DMS 273 (cell line): ENCODE measurements at regions not wholly inside any gene's neighbourhood (a gene's known extent, or its start where the extent isn't known, plus 50 kb on each side); places are given as distances from the start of the nearest gene placed in this dataset.

Experiments used
- DNase-seq: peaks from one replicate; lab custom pipeline; 2025; ENCODE audit not compliant: unreplicated experiment; lab: John Stamatoyannopoulos, UW

DNA sequence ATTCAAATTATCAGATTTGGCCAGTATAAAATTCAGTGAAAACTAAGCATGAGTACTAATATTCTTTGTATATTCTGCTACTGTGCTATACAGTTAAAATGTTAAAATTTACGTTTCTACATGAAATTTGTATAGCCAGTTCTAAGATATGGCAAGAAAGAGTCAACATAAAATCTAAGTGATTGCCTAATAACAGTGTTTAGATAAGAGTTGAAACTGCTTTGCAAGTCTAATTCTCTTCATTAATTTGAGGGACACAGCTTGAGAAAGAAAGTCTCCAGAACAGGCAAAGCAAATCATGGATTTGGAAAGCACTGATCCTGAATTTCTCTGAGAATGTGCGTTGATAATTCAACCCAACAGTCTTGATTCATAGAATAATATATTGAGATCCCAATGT is 630.9 kb upstream of the USP24 start:
- DNase-seq = no peak

DNA sequence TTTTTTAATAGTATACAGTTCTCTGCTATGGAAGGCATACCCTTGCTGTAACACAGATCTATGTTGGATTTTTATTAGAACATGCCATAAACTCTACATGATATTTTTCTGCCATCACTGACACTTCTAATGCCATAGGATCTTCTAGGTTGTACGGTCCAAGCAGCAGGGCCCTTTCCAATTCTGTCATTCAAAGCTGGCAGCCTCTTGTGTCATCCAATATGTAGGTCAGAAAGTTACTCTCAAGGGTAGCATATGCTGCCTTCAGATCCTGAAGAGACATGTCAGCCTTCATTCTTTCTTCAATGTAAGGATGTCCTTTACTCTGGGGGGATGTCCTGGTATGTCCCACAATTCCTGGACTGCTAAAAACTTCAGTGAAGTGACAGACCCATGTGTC is 629.2 kb upstream of the USP24 start:
- DNase-seq = no peak

DNA sequence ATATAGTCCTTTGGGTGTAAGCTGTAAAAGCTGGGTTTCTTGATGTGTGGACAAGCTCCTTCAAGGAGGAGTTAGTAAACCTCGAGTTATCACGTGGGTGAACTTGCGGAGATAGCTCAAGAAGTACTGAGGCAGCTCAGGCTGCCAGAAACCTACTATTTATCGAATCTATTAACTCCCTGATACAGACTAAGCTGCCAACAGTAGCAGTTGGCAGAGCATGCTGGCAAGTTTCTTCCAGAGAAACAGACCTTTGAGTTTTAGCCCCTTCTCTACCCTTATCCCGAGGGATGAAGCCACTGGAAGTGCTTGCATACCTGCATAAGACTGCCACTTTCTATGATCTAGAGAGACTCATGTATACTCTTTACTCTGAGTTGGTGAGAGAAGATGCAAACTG is 624.5 kb upstream of the USP24 start:
- DNase-seq = no peak

DNA sequence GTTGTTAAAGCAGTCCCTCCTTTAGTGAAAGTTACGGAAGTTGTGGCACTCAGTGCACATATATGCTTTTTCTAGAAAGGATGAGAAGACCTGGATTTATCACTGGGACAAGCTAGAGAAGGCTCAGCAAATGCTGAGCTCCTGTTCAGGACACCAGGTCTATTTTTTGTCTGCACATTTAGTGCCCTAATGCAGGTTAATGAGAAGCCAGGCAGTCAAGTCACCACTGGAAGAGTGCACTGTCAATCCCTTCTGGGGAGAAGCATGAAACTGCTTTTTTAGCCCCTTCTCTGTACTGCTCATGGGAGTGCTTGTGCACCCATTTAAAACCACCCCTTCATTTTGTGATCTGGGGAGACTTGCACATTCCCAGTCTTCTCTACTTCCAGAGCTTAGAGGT is 624.1 kb upstream of the USP24 start:
- DNase-seq = no peak

DNA sequence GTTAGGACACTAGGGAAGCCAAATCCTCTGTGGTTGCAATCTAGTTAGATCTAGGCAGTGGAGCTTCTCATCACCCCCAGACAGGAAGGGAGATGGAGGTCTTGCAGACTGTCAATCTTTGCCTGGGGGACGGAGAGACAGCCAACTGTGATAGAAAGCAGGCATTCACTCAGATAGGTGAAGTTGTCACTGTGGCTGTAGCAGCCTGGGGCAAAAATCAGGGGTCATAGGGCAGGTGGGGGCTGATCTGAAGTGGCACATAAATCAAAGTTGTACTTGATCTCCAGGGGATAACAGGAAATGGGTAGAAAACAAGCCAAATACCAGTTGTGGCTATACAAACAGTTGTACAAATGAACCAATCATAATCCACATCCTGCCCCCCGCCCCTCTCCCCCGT is 620.9 kb upstream of the USP24 start:
- DNase-seq = no peak

DNA sequence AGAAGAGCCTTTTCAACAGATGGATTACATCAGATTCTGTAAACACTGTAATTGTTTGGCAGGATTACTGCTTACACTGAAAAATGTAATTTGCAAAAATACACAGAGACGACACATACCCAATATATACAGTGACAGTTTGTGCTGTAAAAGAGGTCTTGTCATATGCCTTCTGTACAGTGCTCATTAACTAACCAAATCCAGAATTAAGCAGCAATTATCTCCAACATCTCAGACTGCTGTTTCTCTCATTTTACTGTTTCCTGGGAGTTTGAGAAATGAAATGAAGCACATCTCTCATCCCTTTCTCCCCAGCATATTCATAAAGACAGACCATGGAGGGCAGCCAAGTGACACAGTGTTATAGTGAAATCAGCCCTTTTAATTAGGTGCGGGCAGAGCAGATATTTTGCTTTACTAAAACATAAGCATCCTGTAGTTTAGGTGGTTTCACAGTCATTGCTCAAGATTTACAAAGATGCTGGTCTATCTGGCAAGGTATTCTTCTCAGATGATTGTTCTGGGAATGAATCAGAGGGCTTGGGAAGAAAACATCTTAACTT is 618.4 kb upstream of the USP24 start:
- peak; percentile 17 for DNase-seq

DNA sequence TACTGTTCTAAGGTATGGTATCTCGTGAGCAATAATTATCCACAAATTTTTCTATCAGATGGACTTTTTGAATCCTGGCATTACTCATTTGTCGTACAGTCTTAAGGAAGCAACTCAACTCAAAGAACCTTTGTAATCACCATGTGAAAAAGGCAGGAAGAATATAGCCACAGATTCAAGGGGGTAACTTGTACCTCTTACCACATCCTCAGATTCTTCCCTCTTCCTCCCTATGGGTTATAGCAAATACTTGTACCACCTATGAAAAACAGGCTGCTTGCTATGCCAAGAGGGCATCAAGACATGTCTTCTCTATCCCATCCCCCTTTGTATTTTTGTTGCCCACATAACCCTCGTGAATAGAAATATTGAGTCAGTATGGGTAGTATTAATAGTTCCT is 616.6 kb upstream of the USP24 start:
- DNase-seq = no peak

DNA sequence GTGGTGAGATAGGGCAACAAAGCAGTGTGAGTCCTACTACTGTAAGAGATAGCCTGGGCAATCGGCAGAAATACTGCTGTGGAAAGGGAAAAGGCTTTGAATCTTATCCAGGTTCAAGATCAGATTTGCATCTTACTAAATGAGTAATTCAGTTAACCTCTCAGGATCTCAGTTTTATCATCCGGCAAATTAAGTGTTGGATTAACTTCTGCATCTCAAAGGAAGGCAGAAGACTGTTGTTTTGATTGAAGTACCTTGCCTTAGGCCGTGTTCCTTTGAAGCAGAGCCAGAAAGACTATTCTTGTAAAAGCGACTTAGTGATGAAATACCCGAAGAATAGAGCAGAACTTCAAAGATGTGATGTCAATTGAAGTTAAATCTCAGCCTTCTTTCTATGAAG is 612.9 kb upstream of the USP24 start:
- DNase-seq = no peak

DNA sequence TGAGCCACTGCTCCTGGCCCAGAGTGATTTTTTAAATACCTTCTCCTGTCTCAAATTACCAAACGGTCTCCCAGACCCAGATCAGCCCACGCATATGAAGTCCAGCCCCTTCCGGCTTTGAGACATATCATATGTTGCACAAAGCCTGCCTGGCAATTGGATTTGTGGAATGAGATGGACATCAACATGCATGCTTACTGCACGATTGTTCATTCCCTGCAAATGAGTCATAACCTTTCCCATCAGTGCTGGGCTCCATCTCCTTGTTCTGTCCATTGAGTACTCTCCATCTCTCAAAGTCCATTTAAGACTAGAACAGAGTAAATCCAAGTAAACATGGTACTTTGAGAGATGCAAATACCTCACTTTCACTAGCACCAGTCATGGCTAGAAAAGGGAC is 612.2 kb upstream of the USP24 start:
- no peak for DNase-seq

DNA sequence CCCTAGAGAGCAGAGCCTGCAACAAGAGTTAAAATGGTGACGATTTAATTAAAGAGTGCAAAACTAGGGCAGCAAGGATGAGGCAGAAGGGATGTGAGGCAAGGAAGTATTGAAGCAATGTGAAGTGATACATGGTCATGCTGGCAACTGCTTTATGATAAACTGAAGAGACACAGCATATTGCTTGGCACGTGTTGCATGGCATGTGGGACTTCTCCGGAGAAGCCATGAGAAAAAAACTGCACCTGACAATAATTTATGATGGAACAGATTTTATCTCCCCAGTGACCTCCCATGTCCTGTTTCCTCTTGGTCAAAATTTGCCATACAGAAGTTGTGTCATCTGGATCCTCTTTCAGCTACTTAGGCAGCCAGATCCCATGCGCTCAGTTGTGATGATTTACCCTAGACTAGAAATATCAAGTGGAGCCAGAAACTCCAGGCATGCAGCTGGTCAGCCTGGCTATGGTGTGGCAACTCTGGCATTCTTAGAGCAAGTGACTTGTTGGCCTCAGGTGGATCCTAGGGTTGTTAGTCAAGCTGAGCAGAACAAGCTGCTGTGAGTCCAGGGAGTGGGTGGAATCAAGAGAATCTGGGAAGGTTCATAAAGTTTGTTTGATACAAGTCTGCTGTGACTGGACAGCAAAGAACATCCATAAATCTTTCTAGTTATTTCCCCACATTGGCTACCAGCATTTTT is 611.4 kb upstream of the USP24 start:
- peak; percentile 18 for DNase-seq

DNA sequence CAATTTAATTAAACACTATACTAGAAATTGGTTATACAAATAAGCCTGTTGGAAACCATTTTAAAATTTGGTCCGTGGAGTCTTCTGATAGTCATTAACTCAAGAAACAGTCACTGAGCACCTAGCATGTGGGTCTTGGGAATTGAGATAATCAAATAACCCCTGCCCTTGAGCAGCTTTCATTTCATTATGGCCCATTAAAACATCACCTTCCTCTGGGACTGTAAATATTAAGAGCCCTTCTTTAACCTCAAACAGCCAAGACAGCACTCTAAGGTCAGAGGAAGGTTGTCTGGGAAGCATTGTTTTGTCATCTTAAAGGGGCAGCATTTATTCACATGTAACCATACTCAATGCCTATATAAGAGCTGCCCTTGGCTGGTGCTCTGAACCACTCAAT is 610.3 kb upstream of the USP24 start:
- DNase-seq = no peak

DNA sequence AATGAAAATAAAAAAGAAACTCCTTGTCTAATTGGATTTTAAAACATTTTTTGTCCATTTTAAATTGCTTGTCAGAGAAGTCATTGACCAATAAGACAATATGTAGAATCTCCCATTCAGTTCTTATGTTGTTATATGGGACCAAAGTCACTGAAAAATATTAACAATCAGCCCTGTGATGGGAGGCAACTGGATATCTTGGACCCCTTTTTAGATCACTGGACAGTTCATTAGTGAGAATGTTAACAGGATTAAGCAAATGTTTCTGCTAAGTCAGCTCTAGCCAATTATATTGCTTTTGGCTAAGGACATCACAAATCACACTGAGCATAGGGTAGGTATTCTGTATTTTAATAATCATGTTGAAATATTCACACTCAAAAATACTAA is 609.1 kb upstream of the USP24 start:
- no peak for DNase-seq

DNA sequence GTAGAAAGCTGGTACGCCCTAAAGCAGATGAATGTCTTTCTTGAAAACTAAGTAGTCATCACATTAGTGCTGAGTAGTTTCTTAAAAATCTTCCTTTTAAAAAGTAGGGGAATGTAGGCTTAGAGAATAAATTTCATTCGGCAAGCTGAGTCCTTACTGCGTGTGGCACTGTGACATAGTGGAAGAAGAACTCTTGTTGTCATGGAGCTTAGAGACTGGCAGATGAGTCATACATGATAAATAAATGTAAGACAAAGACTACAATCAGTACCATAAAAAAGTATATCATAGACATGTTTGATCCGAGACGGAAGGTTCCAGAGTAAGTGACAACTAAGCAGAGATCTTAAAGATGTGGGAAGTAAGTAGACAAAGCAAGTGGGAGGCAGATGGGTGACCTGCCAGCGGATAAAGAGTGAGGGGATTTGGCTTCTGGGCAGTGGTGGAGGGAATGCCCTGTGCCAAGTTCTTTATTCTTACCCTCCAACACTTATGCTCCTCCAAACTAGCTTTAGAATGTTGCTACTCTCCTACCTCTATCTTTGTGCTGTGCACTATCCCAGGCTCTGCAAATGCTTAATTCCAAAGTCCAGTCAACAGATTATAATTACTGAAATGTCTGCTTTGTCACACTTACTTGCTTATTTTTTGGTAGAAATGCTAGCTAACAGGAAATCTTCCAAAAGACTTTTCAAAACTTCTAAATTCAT is 608.5 kb upstream of the USP24 start:
- DNase-seq = no peak

DNA sequence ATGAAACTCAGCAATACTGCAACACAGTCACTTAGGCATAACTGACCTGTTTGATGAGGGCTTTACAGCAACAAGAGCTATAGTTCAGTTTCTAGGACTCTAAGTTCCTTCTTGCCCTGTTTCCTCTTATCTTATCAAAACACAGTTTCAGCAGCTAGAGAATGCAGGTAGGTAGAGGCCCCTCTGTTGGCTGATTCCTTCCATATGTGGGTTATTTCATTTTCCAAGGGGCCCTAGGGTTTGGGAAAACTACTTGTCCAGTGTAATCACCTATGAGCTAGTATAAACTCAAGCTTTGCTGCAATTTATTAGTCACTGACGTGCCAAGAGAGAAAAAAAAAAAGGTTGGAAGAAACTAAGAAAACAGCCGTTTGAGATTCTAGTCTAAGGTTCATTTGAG is 607.7 kb upstream of the USP24 start:
- no peak for DNase-seq

DNA sequence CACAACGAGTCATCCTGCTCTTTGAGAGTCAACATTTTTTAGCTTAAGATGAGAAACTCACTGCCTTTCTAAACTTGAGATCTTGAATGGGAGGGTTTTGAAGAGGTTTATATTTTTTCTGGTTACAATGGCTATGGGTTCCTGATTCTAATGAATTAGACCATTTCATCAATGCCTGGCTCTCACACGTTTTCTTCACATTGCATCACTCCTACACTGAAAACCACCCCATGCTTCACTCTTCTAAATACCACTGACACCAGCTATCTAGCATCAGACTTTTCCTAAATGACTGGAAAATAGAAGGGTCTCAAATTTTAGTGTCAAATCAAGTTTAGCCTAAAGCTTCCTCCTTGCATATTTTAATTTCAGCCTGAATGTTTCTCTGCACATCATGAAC is 606.1 kb upstream of the USP24 start:
- DNase-seq = no peak

DNA sequence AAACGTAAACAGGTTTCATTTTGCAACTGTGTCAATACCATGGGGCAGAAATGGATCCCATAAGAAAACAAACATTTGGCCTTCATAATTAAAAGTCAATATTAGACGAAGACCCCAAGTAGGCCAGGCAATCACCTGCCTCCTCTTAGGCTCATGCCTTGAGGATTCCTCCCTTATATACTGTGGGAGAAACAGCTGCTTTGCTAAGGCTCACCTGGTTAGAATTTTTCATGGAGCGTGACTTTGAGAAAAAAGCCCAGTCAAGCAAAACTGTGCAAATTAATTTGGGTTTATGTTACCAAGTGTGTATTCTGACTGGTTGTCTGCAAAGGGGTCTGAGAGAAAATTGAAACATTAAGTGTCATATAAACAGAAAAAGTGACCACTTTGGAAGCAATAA is 605.3 kb upstream of the USP24 start:
- DNase-seq = no peak

DNA sequence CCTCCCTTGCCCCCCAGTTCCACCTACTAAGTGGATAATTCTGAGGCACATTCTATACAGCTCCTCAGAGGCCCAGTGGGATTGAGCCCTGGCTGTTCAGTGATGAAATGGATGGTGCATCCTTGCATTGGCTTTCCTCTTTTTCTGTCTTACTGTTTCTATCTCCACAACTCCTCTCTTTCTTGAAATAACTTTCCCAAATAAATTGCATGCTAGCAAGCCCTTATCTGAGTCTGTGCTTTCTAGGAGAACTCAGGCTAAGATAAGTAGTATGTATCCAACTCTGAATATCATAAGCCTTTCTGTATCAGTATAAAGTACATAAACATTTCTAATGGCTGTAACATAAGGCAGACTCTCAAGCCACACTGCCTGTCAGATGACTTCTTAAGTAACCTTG is 603.8 kb upstream of the USP24 start:
- no peak for DNase-seq

DNA sequence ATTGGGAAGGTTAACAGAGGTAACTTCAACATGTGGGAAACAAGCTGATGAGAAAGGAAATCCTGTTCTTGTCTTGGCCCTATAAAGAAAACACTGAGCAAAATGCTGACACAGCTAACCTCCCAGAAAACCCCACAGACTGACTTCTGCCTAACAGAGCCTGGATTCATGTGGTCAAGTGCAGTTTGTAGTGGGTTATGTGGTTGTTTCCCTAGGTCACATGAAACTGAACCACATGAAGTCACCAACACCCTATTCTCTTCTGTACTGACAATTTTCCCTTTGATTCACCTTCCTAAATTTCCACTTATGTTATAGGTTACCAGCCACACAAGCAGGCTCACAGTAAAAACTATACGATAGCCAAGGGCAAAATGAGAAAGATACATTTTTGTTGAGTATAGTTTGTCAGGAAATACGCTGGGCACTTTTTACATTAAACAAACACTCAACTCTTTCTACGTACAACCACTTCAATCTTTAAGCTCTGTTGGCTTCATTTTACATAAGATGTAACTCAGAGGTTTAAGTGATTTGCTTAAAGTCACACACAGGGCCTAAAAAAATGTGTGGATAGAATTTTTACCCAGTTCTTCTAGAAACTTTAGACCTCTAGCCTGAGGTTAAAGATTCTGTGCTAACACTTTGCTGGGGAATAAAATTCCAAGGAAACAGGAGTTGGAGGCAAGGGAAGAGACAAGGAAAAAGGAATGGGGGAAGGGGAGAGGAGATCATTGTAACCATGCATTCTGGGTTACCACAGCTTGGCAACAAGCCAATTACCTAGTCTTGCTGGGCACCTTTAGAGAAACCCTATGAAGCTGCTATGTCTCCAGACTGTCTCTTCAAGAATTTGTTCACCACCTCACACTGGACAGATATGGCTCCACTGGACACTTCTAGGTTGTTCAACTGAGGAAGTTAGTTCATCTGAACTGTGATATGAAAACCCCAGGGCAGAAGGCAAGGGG is 601.6 kb upstream of the USP24 start:
- no peak for DNase-seq

DNA sequence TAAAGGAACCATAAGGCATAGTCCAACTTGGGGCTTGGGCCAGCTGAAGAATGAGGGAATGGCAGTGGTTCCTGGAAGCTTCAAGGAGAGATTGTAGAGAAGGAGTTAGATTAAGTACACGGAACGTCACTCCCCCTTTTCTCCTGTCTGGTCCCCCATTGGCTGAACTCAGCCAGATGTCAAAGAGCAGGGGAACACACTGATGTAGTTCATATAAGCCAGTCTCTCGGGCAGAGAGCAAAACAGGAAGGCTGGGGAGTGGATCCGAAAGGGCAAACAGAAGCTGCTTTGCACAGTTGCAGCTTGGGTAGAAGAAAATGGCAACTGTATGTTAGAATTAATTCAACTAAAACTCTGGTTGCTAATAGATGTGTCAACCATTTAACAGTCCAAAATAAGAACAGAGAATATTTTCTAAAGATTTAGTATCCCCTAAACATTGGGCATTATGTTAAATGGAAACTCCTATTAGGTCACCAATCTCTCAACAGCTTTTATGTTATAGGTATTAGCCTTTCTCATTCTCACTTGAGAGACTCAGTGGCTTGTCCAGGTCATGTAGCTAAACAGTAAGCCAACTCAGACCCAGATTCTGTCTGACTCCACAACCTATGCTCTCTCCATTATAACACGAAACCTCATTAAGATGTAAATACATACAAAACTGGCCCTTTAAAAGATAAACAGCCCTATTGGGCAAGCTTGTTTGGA is 600.7 kb upstream of the USP24 start:
- DNase-seq = no peak

DNA sequence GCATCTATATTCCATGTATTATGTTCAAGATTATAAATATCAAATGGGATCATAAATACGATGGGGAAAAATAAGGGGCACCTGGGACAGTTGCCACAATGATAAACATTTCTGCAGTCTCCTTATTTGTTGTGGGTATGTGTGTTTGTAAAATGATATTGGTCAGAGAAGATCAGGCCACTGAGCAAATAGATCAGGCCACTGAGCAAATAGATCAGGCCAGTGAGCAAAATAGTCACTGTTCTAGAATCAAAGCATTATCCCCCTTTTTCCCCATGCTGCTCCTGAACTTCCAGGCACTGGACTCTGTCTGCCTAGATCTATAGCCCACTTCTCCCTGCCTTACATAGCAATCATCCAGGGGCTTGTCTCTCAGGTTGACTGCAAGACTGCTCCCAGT is 599.8 kb upstream of the USP24 start:
- DNase-seq = no peak

DNA sequence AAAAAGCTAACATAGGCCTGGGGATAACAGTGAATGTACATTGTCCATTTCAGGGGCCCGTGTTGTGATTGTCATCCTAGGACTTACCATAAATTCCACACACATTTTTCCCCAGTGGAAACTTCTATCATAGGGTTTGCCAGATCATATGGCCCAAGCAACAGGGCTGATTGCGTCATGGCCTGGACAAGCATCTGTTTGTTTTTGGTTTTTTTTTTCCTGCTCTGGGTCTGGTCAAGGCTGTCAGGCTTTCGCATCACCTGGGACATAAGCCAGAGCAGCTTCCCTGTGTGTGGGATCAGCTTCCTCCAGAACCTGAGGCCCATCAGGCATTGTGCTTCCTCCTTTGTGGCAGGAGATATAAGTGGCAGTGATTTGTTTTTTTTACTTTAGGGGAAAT is 598.5 kb upstream of the USP24 start:
- DNase-seq = no peak
